ENCODE measurements at regions not wholly inside any gene's neighbourhood (a gene's known extent, or its start where the extent isn't known, plus 50 kb on each side); places are given as distances from the start of the nearest gene placed in this dataset.

- Histone ChIP-seq H3K4me3 (no peak overlapping the region), H3K4me2 (no peak overlapping the region), H3K4me1 (no peaks in the 10 kb centered on the region), H3K9me3 (no peaks in the 10 kb centered on the region), H3K27ac (no peak overlapping the region)
- FAIRE-seq (peak; percentile 63), ATAC-seq (no peak), DNase-seq (ENCODE audit: low read depth in 1 of 2, low spot score in 1 of 2) (no peak)
- 12% methylated on average over 3 of the region's 3 CpGs for WGBS (ENCODE audit: missing lambda C conversion rate)
- ChIA-PET POLR2A (no interaction called here), CTCF (no interaction called here)
- TF ChIP-seq CBX8 (IDR thresholded peaks at IDR 0.05) (no peak), ZFP36 (IDR thresholded peaks at IDR 0.05; ENCODE audit: borderline replicate concordance, partially characterized antibody) (no peak), KDM5A (IDR thresholded peaks at IDR 0.05) (no peak), ZNF302 (CRISPR knock-in tag; IDR thresholded peaks at IDR 0.05) (no peak), RNF2 (IDR thresholded peaks at IDR 0.05; ENCODE audit: borderline replicate concordance, low read depth) (no peak), NFE2L2 (conservative IDR thresholded peaks at IDR 0.05; ENCODE audit: low read length) (no peak), MAZ (IDR thresholded peaks at IDR 0.05; ENCODE audit: borderline replicate concordance, low read depth, low read length) (no peak), CBX2 (IDR thresholded peaks at IDR 0.05; ENCODE audit: borderline replicate concordance, low read depth) (no peak), ATOH8 (CRISPR knock-in tag; IDR thresholded peaks at IDR 0.05; ENCODE audit: low read depth) (no peak), MAX (IDR thresholded peaks at IDR 0.05) (no peak), SREBF2 (IDR thresholded peaks at IDR 0.05) (no peak), BHLHE40 (IDR thresholded peaks at IDR 0.05; ENCODE audit: low read depth, low read length) (no peak), EP300 (IDR thresholded peaks at IDR 0.05) (no peak), HOXB5 (CRISPR knock-in tag; IDR thresholded peaks at IDR 0.05) (no peak), RCOR1 (IDR thresholded peaks at IDR 0.05; ENCODE audit: low read depth, low read length) (no peak), TFCP2L1 (CRISPR knock-in tag; IDR thresholded peaks at IDR 0.05) (no peak), PBX3 (IDR thresholded peaks at IDR 0.05) (no peak), USF2 (IDR thresholded peaks at IDR 0.05) (no peak), FOSL2 (IDR thresholded peaks at IDR 0.05) (no peak), FOSL2 (CRISPR knock-in tag; IDR thresholded peaks at IDR 0.05) (no peak)
These were observed 463.5 kb upstream of the CXorf51B start for GRCh38 chrX:146346102-146346501.

- H3K4me1 ChIP-seq, result no peaks in the 10 kb centered on the region
- CTCF ChIA-PET, result no interaction called here
- ATAC-seq, result no peak
- 17% methylated on average over 1 of the region's 1 CpG for WGBS (ENCODE audit: missing lambda C conversion rate)
- H3K4me3 ChIP-seq, result no peak overlapping the region
- POLR2A ChIA-PET, result no interaction called here
- no peak for DNase-seq (ENCODE audit: low read depth in 1 of 2, low spot score in 1 of 2)
- H3K9me3 ChIP-seq, result no peaks in the 10 kb centered on the region
- TF ChIP-seq SREBF2 (IDR thresholded peaks at IDR 0.05), result no peak
- TF ChIP-seq NR3C1 (IDR thresholded peaks at IDR 0.05), result no peak
- no peak for TF ChIP-seq BCL3 (IDR thresholded peaks at IDR 0.05)
- no peak for TF ChIP-seq ZSCAN20 (CRISPR knock-in tag; IDR thresholded peaks at IDR 0.05)
- no peak for TF ChIP-seq MYC (IDR thresholded peaks at IDR 0.05; ENCODE audit: borderline replicate concordance, low read length)
- no peak for TF ChIP-seq ESRRA (IDR thresholded peaks at IDR 0.05; ENCODE audit: borderline replicate concordance, low read length)
- TF ChIP-seq RNF2 (IDR thresholded peaks at IDR 0.05; ENCODE audit: borderline replicate concordance, low read depth), result no peak
- no peak for TF ChIP-seq HDAC2 (IDR thresholded peaks at IDR 0.05)
- H3K27ac ChIP-seq, result no peak overlapping the region
- no peak for FAIRE-seq
- H3K4me2 ChIP-seq, result no peak overlapping the region
These were observed 458.0 kb upstream of the CXorf51B start for GRCh38 chrX:146351620-146352019.
